Lower lobe of right lung (tissue), 2 donors: ENCODE measurements at regions not wholly inside any gene's neighbourhood (a gene's known extent, or its start where the extent isn't known, plus 50 kb on each side); places are given as distances from the start of the nearest gene placed in this dataset.

ENCODE experiments used
- ATAC-seq, 2 donors: fragments of 200-7000 bp; cut with Tn5 transposase; one replicate each; pipeline ENCODE4 v1.9.1; 2020 to 2022; ENCODE audit warnings: mild to moderate bottlenecking in 2 of 2, moderate library complexity in 2 of 2
- DNase-seq: peaks from one replicate; pipeline ENCODE4 v3.0.0-alpha.2; 2020
- H3K27ac ChIP-seq: fragments of 200-600 bp; one replicate; pipeline ENCODE4 v1.8.0; 2022
- H3K27me3 ChIP-seq: fragments of 200-600 bp; one replicate; pipeline ENCODE4 v1.8.0; 2022; ENCODE audit warnings: low read depth
- H3K36me3 ChIP-seq: fragments of 200-600 bp; one replicate; pipeline ENCODE4 v1.8.0; 2022; ENCODE audit warnings: mild to moderate bottlenecking
- H3K4me1 ChIP-seq: fragments of 200-600 bp; one replicate; pipeline ENCODE4 v1.8.0; 2022
- H3K4me3 ChIP-seq: fragments of 200-600 bp; one replicate; pipeline ENCODE4 v1.8.0; 2022; ENCODE audit warnings: mild to moderate bottlenecking
- H3K9me3 ChIP-seq: fragments of 200-600 bp; one replicate; pipeline ENCODE4 v1.8.0; 2022
- intact Hi-C: fragments of 100-400 bp; cut with DNase I; formaldehyde crosslinking; loops from one replicate; pipeline ENCODE4 v1.11.0; 2022
- TF ChIP-seq, protein P1 (sequence below): fragments of 200-600 bp; IDR thresholded peaks from one replicate; pipeline ENCODE4 v1.8.0; 2022; ENCODE audit warnings: antibody characterized with exemption, mild to moderate bottlenecking
- donor health status: DM: no; HTN: yes; CAD: no; lungs with severe emphysema.

DNA sequence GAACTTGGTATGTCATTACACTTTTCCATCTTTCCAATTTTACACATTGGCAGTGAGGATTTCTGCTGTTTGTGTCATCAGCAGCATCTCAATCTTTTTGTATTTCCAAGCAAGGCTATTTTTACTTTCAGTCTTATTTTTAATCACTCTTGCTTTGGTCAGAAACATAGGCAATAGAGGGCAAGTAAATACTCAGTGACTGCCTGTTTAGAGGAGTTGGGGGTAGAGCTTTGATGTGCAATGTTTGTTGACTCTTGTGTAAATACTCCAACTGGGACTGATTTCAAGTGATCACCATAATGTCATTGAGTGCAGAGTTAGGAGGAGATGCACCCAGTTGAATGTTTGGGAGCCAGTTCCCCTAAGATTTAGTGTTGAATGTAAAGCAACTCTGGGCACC lies 1281.7 kb downstream of the NLGN4Y start:
- TF ChIP-seq, protein P1, sequence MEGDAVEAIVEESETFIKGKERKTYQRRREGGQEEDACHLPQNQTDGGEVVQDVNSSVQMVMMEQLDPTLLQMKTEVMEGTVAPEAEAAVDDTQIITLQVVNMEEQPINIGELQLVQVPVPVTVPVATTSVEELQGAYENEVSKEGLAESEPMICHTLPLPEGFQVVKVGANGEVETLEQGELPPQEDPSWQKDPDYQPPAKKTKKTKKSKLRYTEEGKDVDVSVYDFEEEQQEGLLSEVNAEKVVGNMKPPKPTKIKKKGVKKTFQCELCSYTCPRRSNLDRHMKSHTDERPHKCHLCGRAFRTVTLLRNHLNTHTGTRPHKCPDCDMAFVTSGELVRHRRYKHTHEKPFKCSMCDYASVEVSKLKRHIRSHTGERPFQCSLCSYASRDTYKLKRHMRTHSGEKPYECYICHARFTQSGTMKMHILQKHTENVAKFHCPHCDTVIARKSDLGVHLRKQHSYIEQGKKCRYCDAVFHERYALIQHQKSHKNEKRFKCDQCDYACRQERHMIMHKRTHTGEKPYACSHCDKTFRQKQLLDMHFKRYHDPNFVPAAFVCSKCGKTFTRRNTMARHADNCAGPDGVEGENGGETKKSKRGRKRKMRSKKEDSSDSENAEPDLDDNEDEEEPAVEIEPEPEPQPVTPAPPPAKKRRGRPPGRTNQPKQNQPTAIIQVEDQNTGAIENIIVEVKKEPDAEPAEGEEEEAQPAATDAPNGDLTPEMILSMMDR = no peak
- no peaks in the 10 kb centered on the region for H3K4me1 ChIP-seq
- no peak overlapping the region for H3K27ac ChIP-seq
- DNase-seq (no peak), ATAC-seq (no peak)
- intact Hi-C loops = no loop called here
- no peaks in the 10 kb centered on the region for H3K36me3 ChIP-seq
- no peaks in the 10 kb centered on the region for H3K27me3 ChIP-seq
- no peaks in the 10 kb centered on the region for H3K9me3 ChIP-seq
- no peak overlapping the region for H3K4me3 ChIP-seq

DNA sequence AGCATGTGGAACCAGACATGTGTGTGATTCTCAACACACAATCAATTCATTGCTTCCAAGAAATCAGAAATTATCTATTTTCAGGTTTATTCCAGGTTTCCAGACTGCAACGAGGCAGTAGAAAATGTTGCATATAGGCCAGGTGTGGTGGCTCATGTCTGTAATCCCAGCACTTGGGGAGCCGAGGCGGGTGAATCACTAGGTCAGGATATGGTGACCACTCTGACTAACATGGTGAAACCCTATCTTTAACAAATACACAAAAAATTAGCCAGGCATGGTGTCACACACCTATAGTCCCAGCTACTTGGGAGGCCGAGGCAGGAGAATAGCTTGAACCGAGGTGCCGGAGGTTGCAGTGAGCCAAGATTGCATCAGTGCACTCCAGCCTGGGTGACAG lies 1289.9 kb downstream of the NLGN4Y start:
- TF ChIP-seq, protein P1 = no peak

More for the DNA sequence above, 1289.9 kb downstream of the NLGN4Y start:
- Histone ChIP-seq H3K27me3 (no peaks in the 10 kb centered on the region), H3K4me3 (no peak overlapping the region), H3K36me3 (no peaks in the 10 kb centered on the region), H3K9me3 (no peaks in the 10 kb centered on the region), H3K4me1 (no peaks in the 10 kb centered on the region), H3K27ac (no peak overlapping the region)
- intact Hi-C loops = no loop called here
- ATAC-seq = no peak
- no peak for DNase-seq
